B cell (primary cell): ENCODE measurements at regions not wholly inside any gene's neighbourhood (a gene's known extent, or its start where the extent isn't known, plus 50 kb on each side); places are given as distances from the start of the nearest gene placed in this dataset.

Source experiments
- ATAC-seq: fragments of 200-7000 bp; cut with Tn5 transposase; one replicate; pipeline ENCODE4 v1.10.0; 2021; ENCODE audit warnings: low read depth, mild to moderate bottlenecking, moderate number of reproducible peaks, moderate library complexity
- CTCF ChIA-PET: fragments of 350-600 bp; sonication (Branson Sonifier 250); formaldehyde crosslinking; loops from one replicate; lab custom pipeline; 2021; ENCODE audit warnings: antibody characterized with exemption, inconsistent platforms; lab: Charles Lee
- POLR2A ChIA-PET: fragments of 350-600 bp; sonication (Branson Sonifier 250); formaldehyde crosslinking; loops from one replicate; lab custom pipeline; 2021; ENCODE audit warnings: antibody characterized with exemption; lab: Charles Lee
- DNase-seq: peaks from one replicate; pipeline ENCODE4 v3.0.0; 2013
- H2AFZ ChIP-seq: 2 replicates; pipeline ENCODE4 v1.6.1; 2012; ENCODE audit warnings: mild to moderate bottlenecking, low read depth, low read length; ENCODE audit not compliant: insufficient read depth, poor library complexity, severe bottlenecking
- H3K27ac ChIP-seq, 2 donors: 1 replicate in 1 of 2; 2 replicates in 1 of 2; pipeline ENCODE4 v1.5.1; 2012 to 2013; ENCODE audit warnings: low read length in 2 of 2, mild to moderate bottlenecking in 2 of 2, moderate library complexity in 1 of 2
- H3K27me3 ChIP-seq, 4 experiments: fragments of 200-600 bp in 1 of 4; sonication (generic) in 1 of 4; replicated peaks in 1 of 4; 1 replicate in 2 of 4; 2 replicates in 2 of 4; pipeline versions ENCODE4 v1.6.1 to v1.7.0; 2013 to 2016; ENCODE audit warnings: low read length in 3 of 4, mild to moderate bottlenecking in 2 of 4, mixed read lengths in 1 of 4, moderate library complexity in 1 of 4; ENCODE audit not compliant: insufficient read depth in 4 of 4, control insufficient read depth in 3 of 4; ENCODE audit errors: control extremely low read depth in 1 of 4
- H3K36me3 ChIP-seq, 2 experiments: replicated peaks in 1 of 2; 1 replicate in 1 of 2; 2 replicates in 1 of 2; pipeline versions ENCODE4 v1.6.1 to v1.7.1; 2013; ENCODE audit warnings: low read length in 1 of 2; ENCODE audit not compliant: insufficient read depth in 2 of 2, control insufficient read depth in 1 of 2; ENCODE audit errors: control extremely low read depth in 1 of 2, extremely low read depth in 1 of 2
- H3K4me1 ChIP-seq, 2 donors: fragments of 200-600 bp in 1 of 2; sonication (generic) in 1 of 2; 1 replicate in 1 of 2; 2 replicates in 1 of 2; pipeline versions ENCODE4 v1.5.1 to v1.6.1; 2013 to 2017; ENCODE audit warnings: low read length in 2 of 2; ENCODE audit not compliant: control insufficient read depth in 2 of 2, insufficient read depth in 2 of 2
- H3K4me2 ChIP-seq: replicated peaks from 2 replicates; pipeline ENCODE3; 2012; ENCODE audit warnings: mild to moderate bottlenecking, low read depth, low read length; ENCODE audit not compliant: poor library complexity, severe bottlenecking
- H3K4me3 ChIP-seq, 5 experiments: fragments of 200-600 bp in 1 of 5; sonication (generic) in 1 of 5; 1 replicate in 3 of 5; 2 replicates in 2 of 5; pipeline versions ENCODE4 v1.5.1 to v1.7.0; 2011 to 2016; ENCODE audit warnings: low read length in 4 of 5, mild to moderate bottlenecking in 4 of 5, low read depth in 2 of 5, control low read depth in 1 of 5, moderate library complexity in 1 of 5; ENCODE audit not compliant: insufficient read depth in 1 of 5; ENCODE audit errors: control extremely low read depth in 1 of 5, extremely low read depth in 1 of 5
- H3K79me2 ChIP-seq: fragments of 200-600 bp; sonication (generic); one replicate; pipeline ENCODE4 v1.6.0; 2016; ENCODE audit warnings: low read length; ENCODE audit not compliant: control insufficient read depth, insufficient read depth
- H3K9ac ChIP-seq: fragments of 200-600 bp; sonication (generic); 2 replicates; pipeline ENCODE4 v1.6.1; 2017; ENCODE audit warnings: mild to moderate bottlenecking, low read length, moderate library complexity
- H3K9me3 ChIP-seq, 3 donors: one replicate each; pipeline versions ENCODE4 v1.6.1 to v1.7.1; 2013; ENCODE audit warnings: low read length in 2 of 3; ENCODE audit not compliant: control insufficient read depth in 2 of 3, insufficient read depth in 1 of 3; ENCODE audit errors: control extremely low read depth in 1 of 3
- H4K20me1 ChIP-seq: 2 replicates; pipeline ENCODE4 v1.6.0; 2012; ENCODE audit warnings: mild to moderate bottlenecking, low read length; ENCODE audit not compliant: insufficient read depth, control insufficient read depth, poor library complexity, severe bottlenecking
- H3K27ac Mint-ChIP-seq: one replicate; pipeline ENCODE4 v1.8.0; 2021; ENCODE audit warnings: mixed read lengths
- H3K27me3 Mint-ChIP-seq: one replicate; pipeline ENCODE4 v1.8.0; 2021; ENCODE audit warnings: mixed read lengths
- H3K4me1 Mint-ChIP-seq: one replicate; pipeline ENCODE4 v1.8.0; 2021; ENCODE audit warnings: mixed read lengths
- H3K4me3 Mint-ChIP-seq: one replicate; pipeline ENCODE4 v1.8.0; 2021; ENCODE audit warnings: mixed read lengths
- H3K9me3 Mint-ChIP-seq: one replicate; pipeline ENCODE4 v1.8.0; 2022; ENCODE audit warnings: mixed read lengths; ENCODE audit not compliant: insufficient read depth
- EZH2 ChIP-seq: IDR thresholded peaks from 2 replicates; pipeline ENCODE4 v1.6.1; 2012; ENCODE audit warnings: borderline replicate concordance, low read depth, mild to moderate bottlenecking, moderate library complexity, low read length; ENCODE audit not compliant: insufficient read depth, poor library complexity, severe bottlenecking
- WGBS: methylation state at CpG from one replicate; pipeline ENCODE4 v1.1.5; 2013; ENCODE audit warnings: missing lambda C conversion rate; ENCODE audit not compliant: insufficient coverage; 5-methylcytosine and 5-hydroxymethylcytosine counted together
- intact Hi-C: fragments of 100-400 bp; cut with micrococcal nuclease; formaldehyde crosslinking; loops from one replicate; pipeline ENCODE4 v1.10.0; 2022
- TF ChIP-seq, protein P1 (sequence below): fragments of 200-600 bp; IDR thresholded peaks from one replicate; pipeline ENCODE4 v1.8.0; 2022; ENCODE audit warnings: antibody characterized with exemption, mild to moderate bottlenecking

DNA sequence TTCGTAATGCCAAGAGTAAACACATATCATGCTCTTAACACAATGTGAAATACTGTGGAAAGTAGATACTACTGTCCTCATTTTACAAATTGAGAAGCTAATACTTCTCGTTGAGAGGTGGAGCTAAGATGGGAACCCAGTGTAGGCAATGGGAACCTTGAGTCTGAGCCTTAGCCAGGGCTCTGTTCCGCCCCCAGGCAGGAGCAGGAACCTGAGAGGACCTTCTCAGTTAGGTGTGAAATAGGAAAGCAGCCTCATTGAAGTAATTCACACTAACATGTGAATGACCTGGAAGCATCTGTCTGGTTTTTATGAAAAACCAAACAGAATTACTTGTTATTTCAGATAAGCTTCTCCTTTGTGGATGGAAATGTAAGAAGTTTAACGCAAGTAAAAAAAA, 62.6 kb upstream of the RBFOX1 start:
- Mint-ChIP-seq H3K27me3 (no peaks in the 10 kb centered on the region), H3K27ac (no peak overlapping the region), H3K4me1 (no peaks in the 10 kb centered on the region), H3K4me3 (no peak overlapping the region), H3K9me3 (peaks cover 2% of the 10 kb centered on the region)
- 83% methylated on average over 1 of the region's 4 CpGs for WGBS
- POLR2A ChIA-PET, result no interaction called here
- peaks cover 0 to 5% (median 0%) of the 10 kb centered on the region in 3 donors for H3K9me3 ChIP-seq
- no peak overlapping the region for H3K4me2 ChIP-seq
- no peak overlapping the region for H3K27ac ChIP-seq
- no peaks in the 10 kb centered on the region for H3K79me2 ChIP-seq
- TF ChIP-seq, protein P1, sequence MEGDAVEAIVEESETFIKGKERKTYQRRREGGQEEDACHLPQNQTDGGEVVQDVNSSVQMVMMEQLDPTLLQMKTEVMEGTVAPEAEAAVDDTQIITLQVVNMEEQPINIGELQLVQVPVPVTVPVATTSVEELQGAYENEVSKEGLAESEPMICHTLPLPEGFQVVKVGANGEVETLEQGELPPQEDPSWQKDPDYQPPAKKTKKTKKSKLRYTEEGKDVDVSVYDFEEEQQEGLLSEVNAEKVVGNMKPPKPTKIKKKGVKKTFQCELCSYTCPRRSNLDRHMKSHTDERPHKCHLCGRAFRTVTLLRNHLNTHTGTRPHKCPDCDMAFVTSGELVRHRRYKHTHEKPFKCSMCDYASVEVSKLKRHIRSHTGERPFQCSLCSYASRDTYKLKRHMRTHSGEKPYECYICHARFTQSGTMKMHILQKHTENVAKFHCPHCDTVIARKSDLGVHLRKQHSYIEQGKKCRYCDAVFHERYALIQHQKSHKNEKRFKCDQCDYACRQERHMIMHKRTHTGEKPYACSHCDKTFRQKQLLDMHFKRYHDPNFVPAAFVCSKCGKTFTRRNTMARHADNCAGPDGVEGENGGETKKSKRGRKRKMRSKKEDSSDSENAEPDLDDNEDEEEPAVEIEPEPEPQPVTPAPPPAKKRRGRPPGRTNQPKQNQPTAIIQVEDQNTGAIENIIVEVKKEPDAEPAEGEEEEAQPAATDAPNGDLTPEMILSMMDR, result no peak
- no peak for TF ChIP-seq EZH2
- H3K4me1 ChIP-seq, result no peaks in the 10 kb centered on the region
- H3K4me3 ChIP-seq, result no peak overlapping the region
- intact Hi-C loops, result no loop called here
- no peaks in the 10 kb centered on the region for H3K27me3 ChIP-seq
- H3K9ac ChIP-seq, result no peak overlapping the region
- H4K20me1 ChIP-seq, result no peaks in the 10 kb centered on the region
- CTCF ChIA-PET, result interaction anchor here (0.9 kb wide), 1 partner anchor 14 kb away, joined by 3 read pairs; no protein-coding TSS in a partner anchor
- ATAC-seq (no peak), DNase-seq (no peak)
- H3K36me3 ChIP-seq, result no peaks in the 10 kb centered on the region
- no peak overlapping the region for H2AFZ ChIP-seq

DNA sequence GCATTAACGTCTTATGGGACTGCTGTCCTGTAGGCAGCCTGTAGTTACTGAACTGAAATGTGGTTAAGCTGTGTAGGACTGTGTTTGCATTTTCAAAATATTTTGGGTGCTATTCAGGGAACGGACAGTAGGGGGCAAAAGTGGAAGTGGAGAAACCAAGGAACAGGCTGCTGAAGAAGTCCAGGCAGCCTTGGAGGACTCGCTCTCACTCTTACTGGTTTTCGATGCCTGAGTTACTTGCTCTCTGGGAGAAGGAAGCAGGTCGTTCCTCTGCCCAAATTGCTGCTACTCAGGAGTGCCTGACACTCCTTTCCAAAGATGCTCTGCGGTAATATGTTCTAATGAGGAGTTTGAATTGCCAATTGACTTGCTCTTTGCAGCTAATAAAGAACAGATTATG, 64.5 kb upstream of the RBFOX1 start:
- Histone ChIP-seq H3K4me3 (no peak overlapping the region), H3K27me3 (no peaks in the 10 kb centered on the region), H3K27ac (no peak overlapping the region), H4K20me1 (no peaks in the 10 kb centered on the region), H2AFZ (no peak overlapping the region), H3K4me2 (no peak overlapping the region), H3K36me3 (no peaks in the 10 kb centered on the region), H3K9me3 (peaks cover 0 to 5% (median 0%) of the 10 kb centered on the region in 3 donors), H3K4me1 (no peaks in the 10 kb centered on the region), H3K9ac (no peak overlapping the region), H3K79me2 (no peaks in the 10 kb centered on the region)
- CTCF ChIA-PET, result interaction anchor here (1.5 kb wide), 1 partner anchor 10 kb away, joined by 3 read pairs; no protein-coding TSS in a partner anchor
- WGBS, result 22% methylated on average over 6 of the region's 6 CpGs
- intact Hi-C loops, result no loop called here
- H3K27me3 Mint-ChIP-seq, result no peaks in the 10 kb centered on the region
- ATAC-seq (no peak), DNase-seq (no peak)
- no peak overlapping the region for H3K4me3 Mint-ChIP-seq
- TF ChIP-seq, protein P1, result no peak
- TF ChIP-seq EZH2, result no peak
- H3K4me1 Mint-ChIP-seq, result no peaks in the 10 kb centered on the region
- POLR2A ChIA-PET, result no interaction called here
- H3K27ac Mint-ChIP-seq, result no peak overlapping the region
- peaks cover 2% of the 10 kb centered on the region for H3K9me3 Mint-ChIP-seq
